GM12891 (cell line): ENCODE measurements at regions not wholly inside any gene's neighbourhood (a gene's known extent, or its start where the extent isn't known, plus 50 kb on each side); places are given as distances from the start of the nearest gene placed in this dataset.

ENCODE experiments used
- PAX5 ChIP-seq: IDR thresholded peaks from 2 replicates; pipeline ENCODE4 v1.6.1; 2011; ENCODE audit warnings: low read length, moderate library complexity, mild to moderate bottlenecking; ENCODE audit not compliant: insufficient read depth, severe bottlenecking
- POLR2A ChIP-seq: IDR thresholded peaks from 2 replicates; pipeline ENCODE4 v1.6.1; 2011; ENCODE audit warnings: low read depth, low read length, control low read depth
- POLR2AphosphoS5 ChIP-seq: IDR thresholded peaks from 2 replicates; pipeline ENCODE4 v1.6.1; 2011; ENCODE audit warnings: low read depth, low read length, control low read depth
- TAF1 ChIP-seq: IDR thresholded peaks from 2 replicates; pipeline ENCODE4 v1.6.1; 2011; ENCODE audit warnings: low read depth, low read length, control low read depth

GRCh38 chr4:147060151-147060931 is 114.7 kb upstream of the TTC29 start:
- TF ChIP-seq TAF1 (no peak), POLR2A (no peak), POLR2AphosphoS5 (no peak), PAX5 (no peak)
